HepG2 (cell line): ENCODE measurements at regions not wholly inside any gene's neighbourhood (a gene's known extent, or its start where the extent isn't known, plus 50 kb on each side); places are given as distances from the start of the nearest gene placed in this dataset.

Experiments
- ATAC-seq: fragments of 200-7000 bp; cut with Tn5 transposase; 3 replicates; pipeline ENCODE4 v1.9.1; 2020; ENCODE audit warnings: mild to moderate bottlenecking, moderate library complexity
- BruUV-seq: library from RNA; stranded (reverse); fragments of 400-500 nt; replicated peaks from 2 replicates; lab custom pipeline; 2021; lab: Mats Ljungman, UMichigan
- CTCF ChIA-PET: fragments of 300-600 bp; formaldehyde crosslinking; extraction: SDS; loops from one replicate; lab custom pipeline; 2021; ENCODE audit warnings: low total read pairs, inconsistent platforms, low intra/inter-chr PET ratio; lab: Yijun Ruan, JAX
- POLR2A ChIA-PET: fragments of 350-600 bp; sonication (Branson Sonifier 250); formaldehyde crosslinking; loops from one replicate; lab custom pipeline; 2020; ENCODE audit warnings: antibody characterized with exemption, inconsistent platforms; lab: Yijun Ruan, JAX
- DNase-seq: peaks from one replicate; pipeline ENCODE4 v3.0.0-alpha.2; 2015; ENCODE audit warnings: low spot score
- FAIRE-seq: peaks from 3 replicates; lab custom pipeline; 2011; peaks lifted over from hg19 to GRCh38; lab: Jason Lieb, UNC
- H2AFZ ChIP-seq: one replicate; pipeline ENCODE4 v1.6.1; 2011; ENCODE audit warnings: low read length, inconsistent platforms
- H3K27ac ChIP-seq: fragments of 300-600 bp; 3 replicates; pipeline ENCODE4 v1.8.0; 2011; ENCODE audit warnings: mixed run types, mild to moderate bottlenecking, mixed read lengths, low read length, inconsistent platforms; ENCODE audit not compliant: insufficient read depth; ENCODE audit errors: extremely low read length
- H3K27me3 ChIP-seq, 2 experiments: fragments of 200-600 bp in 1 of 2; 2 replicates in 1 of 2; 3 replicates in 1 of 2; pipeline versions ENCODE4 v1.6.0 to v1.8.0; 2011; ENCODE audit warnings: low read length in 2 of 2, mild to moderate bottlenecking in 2 of 2, moderate library complexity in 2 of 2, inconsistent platforms in 1 of 2; ENCODE audit not compliant: insufficient read depth in 2 of 2, control insufficient read depth in 1 of 2
- H3K36me3 ChIP-seq, 2 experiments: fragments of 200-600 bp in 1 of 2; replicated peaks in 1 of 2; 2 replicates in 1 of 2; 3 replicates in 1 of 2; pipeline versions ENCODE4 v1.5.1 to v1.8.0; 2011; ENCODE audit warnings: low read length in 2 of 2, inconsistent platforms in 1 of 2; ENCODE audit not compliant: insufficient read depth in 2 of 2, control insufficient read depth in 1 of 2
- H3K4me1 ChIP-seq: 2 replicates; pipeline ENCODE4 v1.5.1; 2012; ENCODE audit warnings: low read length, inconsistent platforms; ENCODE audit not compliant: insufficient read depth
- H3K4me2 ChIP-seq: 2 replicates; pipeline ENCODE4 v1.6.0; 2011; ENCODE audit warnings: low read depth, low read length, inconsistent platforms
- H3K4me3 ChIP-seq, 3 experiments: fragments of 200-600 bp in 1 of 3; sonication (generic), shearing (Covaris generic) in 1 of 3; replicated peaks in 1 of 3; 2 replicates each; pipeline ENCODE4 v1.5.1; 2011 to 2016; ENCODE audit warnings: low read length in 3 of 3, inconsistent platforms in 2 of 3, low read depth in 2 of 3, mild to moderate bottlenecking in 2 of 3, control low read depth in 1 of 3, mixed read lengths in 1 of 3; ENCODE audit not compliant: insufficient read depth in 1 of 3
- H3K79me2 ChIP-seq: one replicate; pipeline ENCODE4 v1.6.1; 2011; ENCODE audit warnings: low read length, inconsistent platforms; ENCODE audit not compliant: insufficient read depth
- H3K9ac ChIP-seq: 2 replicates; pipeline ENCODE4 v1.6.0; 2011; ENCODE audit warnings: mild to moderate bottlenecking, low read depth, low read length, inconsistent platforms; ENCODE audit not compliant: insufficient read depth
- H3K9me3 ChIP-seq: 2 replicates; pipeline ENCODE4 v1.5.1; 2012; ENCODE audit warnings: mild to moderate bottlenecking, low read length
- H4K20me1 ChIP-seq: 2 replicates; pipeline ENCODE4 v1.6.0; 2011; ENCODE audit warnings: inconsistent platforms, mild to moderate bottlenecking, low read length, moderate library complexity; ENCODE audit not compliant: insufficient read depth
- CEBPB ChIP-seq: IDR thresholded peaks from 2 replicates; pipeline ENCODE4 v1.6.1; 2011; ENCODE audit warnings: low read depth, low read length, improper control_type of control experiment, borderline replicate concordance
- EP300 ChIP-seq, 3 experiments: sonication (generic) in 1 of 3; formaldehyde crosslinking in 1 of 3; IDR thresholded peaks; 2 replicates each; pipeline versions ENCODE4 v1.5.1 to v1.6.1; 2011 to 2020; ENCODE audit warnings: low read depth in 2 of 3, low read length in 2 of 3, borderline replicate concordance in 1 of 3, improper control_type of control experiment in 1 of 3, mild to moderate bottlenecking in 1 of 3, missing genetic modification reagents in 1 of 3, moderate library complexity in 1 of 3
- LCORL ChIP-seq, 2 experiments: fragments of 450-650 bp in 1 of 2; sonication (generic) in 1 of 2; formaldehyde crosslinking in 1 of 2; IDR thresholded peaks; 2 replicates each; pipeline versions ENCODE4 v1.5.0 to v1.6.1; 2017 to 2020; ENCODE audit warnings: antibody characterized with exemption in 1 of 2, missing genetic modification reagents in 1 of 2
- MYNN ChIP-seq: sonication (generic); formaldehyde crosslinking; IDR thresholded peaks from 2 replicates; pipeline ENCODE4 v1.4.0; 2020; ENCODE audit warnings: mild to moderate bottlenecking, low read depth, missing genetic modification reagents
- NR2C2 ChIP-seq: sonication (generic); formaldehyde crosslinking; IDR thresholded peaks from 2 replicates; pipeline ENCODE4 v1.4.0; 2020; ENCODE audit warnings: missing genetic modification reagents, mild to moderate bottlenecking, moderate library complexity, borderline replicate concordance
- PBX3 ChIP-seq: sonication (generic); formaldehyde crosslinking; IDR thresholded peaks from 2 replicates; pipeline ENCODE4 v1.8.1; 2023; ENCODE audit warnings: missing genetic modification reagents, inconsistent platforms, borderline replicate concordance
- PITX1 ChIP-seq: sonication (generic); formaldehyde crosslinking; IDR thresholded peaks from 2 replicates; pipeline ENCODE4 v1.5.1; 2020; ENCODE audit warnings: mild to moderate bottlenecking, missing genetic modification reagents
- RAD21 ChIP-seq: fragments of 450-650 bp; formaldehyde crosslinking; IDR thresholded peaks from 2 replicates; pipeline ENCODE4 v1.5.0; 2020; ENCODE audit warnings: mild to moderate bottlenecking
- SALL2 ChIP-seq: sonication (generic); formaldehyde crosslinking; IDR thresholded peaks from 2 replicates; pipeline ENCODE4 v1.8.1; 2023; ENCODE audit warnings: mild to moderate bottlenecking, missing genetic modification reagents, inconsistent platforms
- ZBTB7B ChIP-seq: sonication (generic); formaldehyde crosslinking; IDR thresholded peaks from 2 replicates; pipeline ENCODE4 v1.4.0; 2020; ENCODE audit warnings: missing genetic modification reagents
- ZNF20 ChIP-seq: sonication (generic); formaldehyde crosslinking; IDR thresholded peaks from 2 replicates; pipeline ENCODE4 v1.4.0; 2020; ENCODE audit warnings: mild to moderate bottlenecking, moderate library complexity, missing genetic modification reagents
- ZNF224 ChIP-seq: sonication (generic); formaldehyde crosslinking; IDR thresholded peaks from 2 replicates; pipeline ENCODE4 v1.5.0; 2020; ENCODE audit warnings: mild to moderate bottlenecking, missing genetic modification reagents
- ZNF446 ChIP-seq: sonication (generic); formaldehyde crosslinking; IDR thresholded peaks from 2 replicates; pipeline ENCODE4 v1.5.0; 2020; ENCODE audit warnings: mild to moderate bottlenecking, missing genetic modification reagents
- ZNF768 ChIP-seq: sonication (generic); formaldehyde crosslinking; IDR thresholded peaks from 2 replicates; pipeline ENCODE4 v1.4.0; 2020; ENCODE audit warnings: missing genetic modification reagents
- WGBS: methylation state at CpG from one replicate; pipeline ENCODE4 v1.1.6; 2017; ENCODE audit warnings: low lambda C conversion rate; 5-methylcytosine and 5-hydroxymethylcytosine counted together
- in situ Hi-C: cut with HindIII; loops from 2 replicates; pipeline ENCODE4 v1.10.0; 2017; ENCODE audit warnings: low pct_unique_long_range_greater_than_20kb; ENCODE audit not compliant: extremely low pct_ligation_motif_present
- intact Hi-C: fragments of 100-400 bp; cut with micrococcal nuclease; formaldehyde crosslinking; loops from one replicate; pipeline ENCODE4 v1.10.0; 2022; ENCODE audit not compliant: unreplicated experiment

DNA sequence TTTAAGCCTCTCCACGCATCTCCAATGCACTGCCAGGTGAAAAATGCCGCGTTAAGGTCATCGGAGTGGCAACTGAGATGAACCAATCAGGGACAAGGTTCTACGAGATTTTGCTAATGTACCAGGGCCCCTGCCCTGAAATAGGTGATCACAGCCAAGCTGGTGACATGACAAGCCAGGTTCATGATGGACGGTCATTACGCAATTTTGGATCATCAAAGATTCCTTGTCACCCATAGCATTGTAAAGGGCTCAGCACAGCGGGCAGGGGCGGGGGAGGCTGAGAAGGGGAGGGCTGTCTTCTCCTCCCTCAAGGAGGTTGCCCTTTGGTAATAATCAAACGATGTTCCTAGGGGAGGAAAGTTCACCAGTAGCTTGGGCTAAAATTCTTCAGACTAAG is 475.5 kb downstream of the NPHP4 start:
- FAIRE-seq (no peak), ATAC-seq (no peak), DNase-seq (no peak)
- intact Hi-C loops, result no loop called here
- H3K9me3 ChIP-seq, result no peaks in the 10 kb centered on the region
- no peaks in the 10 kb centered on the region for H3K4me1 ChIP-seq
- no peaks in the 10 kb centered on the region for H3K79me2 ChIP-seq
- H3K27me3 ChIP-seq, result peaks cover 0 to 7% of the 10 kb centered on the region in 2 experiments; a peak in 1 of 5 replicates
- H3K36me3 ChIP-seq, result no peaks in the 10 kb centered on the region
- H3K27ac ChIP-seq, result no peak overlapping the region
- no peak overlapping the region for H3K4me3 ChIP-seq
- TF ChIP-seq LCORL (IDR thresholded peaks at IDR 0.05), result no peak
- TF ChIP-seq LCORL (CRISPR knock-in tag; IDR thresholded peaks at IDR 0.05), result no peak
- peak; percentile 80 for TF ChIP-seq CEBPB
- no peak overlapping the region for H3K4me2 ChIP-seq
- 45% methylated on average over 4 of the region's 10 CpGs for WGBS
- CTCF ChIA-PET, result no interaction called here
- in situ Hi-C loops, result no loop called here
- H2AFZ ChIP-seq, result no peak overlapping the region
- BruUV-seq, result no TSS peak
- no peaks in the 10 kb centered on the region for H4K20me1 ChIP-seq
- POLR2A ChIA-PET, result no interaction called here
- H3K9ac ChIP-seq, result no peak overlapping the region

- no peak overlapping the region for H3K4me2 ChIP-seq
- H4K20me1 ChIP-seq, result no peaks in the 10 kb centered on the region
- FAIRE-seq (no peak), DNase-seq (no peak), ATAC-seq (no peak)
- H2AFZ ChIP-seq, result no peak overlapping the region
- CTCF ChIA-PET, result interaction anchor here (1.5 kb wide), 1 partner anchor 106 kb away, joined by 5 read pairs; no protein-coding TSS in a partner anchor
- intact Hi-C loops (no loop called here), in situ Hi-C loops (no loop called here)
- POLR2A ChIA-PET, result no interaction called here
- WGBS, result 31% methylated on average over 6 of the region's 6 CpGs
- H3K27ac ChIP-seq, result no peak overlapping the region
- H3K9ac ChIP-seq, result no peak overlapping the region
- H3K27me3 ChIP-seq, result peaks cover 2 to 17% of the 10 kb centered on the region in 2 experiments; a peak in 2 of 5 replicates
- TF ChIP-seq RAD21 (CRISPR knock-in tag) (no peak), SALL2 (no peak), PBX3 (CRISPR knock-in tag) (no peak), PITX1 (CRISPR knock-in tag) (no peak), ZNF768 (no peak), ZNF20 (CRISPR knock-in tag) (no peak), MYNN (CRISPR knock-in tag) (no peak), ZBTB7B (no peak), ZNF224 (CRISPR knock-in tag) (no peak), NR2C2 (CRISPR knock-in tag) (no peak), EP300 (IDR thresholded peaks at IDR 0.05; ENCODE audit: low read depth in 2 of 2, low read length in 2 of 2) (no peak), EP300 (CRISPR knock-in tag; IDR thresholded peaks at IDR 0.05; ENCODE audit: borderline replicate concordance) (no peak), ZNF446 (CRISPR knock-in tag) (no peak)
- H3K36me3 ChIP-seq, result no peaks in the 10 kb centered on the region
- no peaks in the 10 kb centered on the region for H3K4me1 ChIP-seq
- H3K9me3 ChIP-seq, result no peaks in the 10 kb centered on the region
- H3K79me2 ChIP-seq, result no peaks in the 10 kb centered on the region
- H3K4me3 ChIP-seq, result no peak overlapping the region
- BruUV-seq, result no TSS peak
Observed at GRCh38 chr1:5515501-5515900, 476.7 kb downstream of the NPHP4 start.
